ENCODE measurements at regions not wholly inside any gene's neighbourhood (a gene's known extent, or its start where the extent isn't known, plus 50 kb on each side); places are given as distances from the start of the nearest gene placed in this dataset.

GRCh38 chr15:81886591-81886990, 159.2 kb downstream of the MEX3B start:
- BruUV-seq (replicated peaks), result no TSS peak
- Histone ChIP-seq H3K4me2 (ENCODE audit: insufficient read depth, low read length) (no peak overlapping the region), H3K27ac (ENCODE audit: insufficient read depth, low read depth, low read length) (no peak overlapping the region), H3K9me3 (replicated peaks; ENCODE audit: control insufficient read depth, insufficient read depth, low read length) (no peaks in the 10 kb centered on the region), H3K4me1 (ENCODE audit: control insufficient read depth, extremely low read depth, insufficient read depth, low read length) (no peaks in the 10 kb centered on the region), H3K9me1 (replicated peaks; ENCODE audit: control insufficient read depth, extremely low read depth, insufficient read depth, low read length) (no peaks in the 10 kb centered on the region), H3K79me2 (ENCODE audit: control insufficient read depth, insufficient read depth, low read length) (no peaks in the 10 kb centered on the region), H2AFZ (ENCODE audit: low read depth, low read length) (no peak overlapping the region), H3K4me3 (replicated peaks in 1 of 3; ENCODE audit: insufficient read depth in 1 of 3, low read depth in 1 of 3, low read length in 3 of 3) (no peak overlapping the region), H3K36me3 (ENCODE audit: control insufficient read depth in 2 of 2, extremely low read depth in 1 of 2, insufficient read depth in 2 of 2, low read length in 2 of 2) (no peaks in the 10 kb centered on the region), H3K9ac (replicated peaks; ENCODE audit: extremely low read depth, insufficient read depth, low read length) (no peak overlapping the region), H4K20me1 (replicated peaks; ENCODE audit: control insufficient read depth, extremely low read depth, insufficient read depth, low read length) (no peaks in the 10 kb centered on the region), H3K27me3 (ENCODE audit: control insufficient read depth in 2 of 2, insufficient read depth in 2 of 2, low read length in 2 of 2) (no peaks in the 10 kb centered on the region)
- POLR2A ChIA-PET, result no interaction called here
- CTCF ChIA-PET, result no interaction called here
- FAIRE-seq (no peak), DNase-seq (ENCODE audit: low read depth, low spot score) (no peak)
- intact Hi-C loops (cut with micrococcal nuclease), result no loop called here
- TF ChIP-seq POLR2AphosphoS5 (IDR thresholded peaks at IDR 0.05; ENCODE audit: insufficient read depth, low read depth, low read length) (no peak), JUN (IDR thresholded peaks at IDR 0.05; ENCODE audit: borderline replicate concordance, insufficient read depth, insufficient read length, low read depth) (no peak), MYC (IDR thresholded peaks at IDR 0.05; ENCODE audit: low read depth, low read length) (no peak), EZH2 (IDR thresholded peaks at IDR 0.05; ENCODE audit: borderline replicate concordance, low read depth, low read length, severe bottlenecking) (no peak), GATA2 (IDR thresholded peaks at IDR 0.05; ENCODE audit: insufficient read depth, insufficient read length, low read depth, low read length) (no peak), POLR2A (IDR thresholded peaks at IDR 0.05; ENCODE audit: low read depth, low read length) (no peak), FOS (IDR thresholded peaks at IDR 0.05; ENCODE audit: borderline replicate concordance, insufficient read depth, low read length) (no peak)
- TF ChIP-seq, protein P1, sequence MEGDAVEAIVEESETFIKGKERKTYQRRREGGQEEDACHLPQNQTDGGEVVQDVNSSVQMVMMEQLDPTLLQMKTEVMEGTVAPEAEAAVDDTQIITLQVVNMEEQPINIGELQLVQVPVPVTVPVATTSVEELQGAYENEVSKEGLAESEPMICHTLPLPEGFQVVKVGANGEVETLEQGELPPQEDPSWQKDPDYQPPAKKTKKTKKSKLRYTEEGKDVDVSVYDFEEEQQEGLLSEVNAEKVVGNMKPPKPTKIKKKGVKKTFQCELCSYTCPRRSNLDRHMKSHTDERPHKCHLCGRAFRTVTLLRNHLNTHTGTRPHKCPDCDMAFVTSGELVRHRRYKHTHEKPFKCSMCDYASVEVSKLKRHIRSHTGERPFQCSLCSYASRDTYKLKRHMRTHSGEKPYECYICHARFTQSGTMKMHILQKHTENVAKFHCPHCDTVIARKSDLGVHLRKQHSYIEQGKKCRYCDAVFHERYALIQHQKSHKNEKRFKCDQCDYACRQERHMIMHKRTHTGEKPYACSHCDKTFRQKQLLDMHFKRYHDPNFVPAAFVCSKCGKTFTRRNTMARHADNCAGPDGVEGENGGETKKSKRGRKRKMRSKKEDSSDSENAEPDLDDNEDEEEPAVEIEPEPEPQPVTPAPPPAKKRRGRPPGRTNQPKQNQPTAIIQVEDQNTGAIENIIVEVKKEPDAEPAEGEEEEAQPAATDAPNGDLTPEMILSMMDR (IDR thresholded peaks at IDR 0.05; ENCODE audit: extremely low read depth in 1 of 2, insufficient read depth in 1 of 2, low read depth in 1 of 2, low read length in 2 of 2), result no peak
- TF ChIP-seq, protein P2, sequence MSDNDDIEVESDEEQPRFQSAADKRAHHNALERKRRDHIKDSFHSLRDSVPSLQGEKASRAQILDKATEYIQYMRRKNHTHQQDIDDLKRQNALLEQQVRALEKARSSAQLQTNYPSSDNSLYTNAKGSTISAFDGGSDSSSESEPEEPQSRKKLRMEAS (IDR thresholded peaks at IDR 0.05; ENCODE audit: insufficient read depth, insufficient read length), result no peak
- dilution Hi-C loops (cut with MboI; ENCODE audit: extremely low pct_ligation_motif_present, low sequenced_read_pairs), result no loop called here
